ENCODE measurements at regions not wholly inside any gene's neighbourhood (a gene's known extent, or its start where the extent isn't known, plus 50 kb on each side); places are given as distances from the start of the nearest gene placed in this dataset.

DNA sequence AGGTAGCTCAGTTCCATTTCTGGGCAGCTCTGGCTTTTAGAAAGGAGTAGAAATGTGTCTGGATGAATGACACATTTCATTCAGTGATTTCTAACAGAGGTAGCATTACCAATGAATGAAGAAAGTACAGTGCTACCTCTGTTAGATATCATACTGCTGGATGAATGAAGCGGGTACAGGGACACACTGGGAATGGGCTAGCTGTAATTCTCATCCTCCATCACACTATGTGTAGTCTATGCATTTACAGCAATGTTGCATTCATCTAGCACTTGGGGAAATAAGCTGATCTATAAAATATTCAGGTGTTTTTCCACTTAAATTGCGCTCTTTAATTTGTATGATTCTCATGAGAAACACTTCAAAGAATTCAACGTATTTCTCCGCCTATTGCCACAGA, 158.3 kb upstream of the IRX5 start:
- TF ChIP-seq, protein P1, sequence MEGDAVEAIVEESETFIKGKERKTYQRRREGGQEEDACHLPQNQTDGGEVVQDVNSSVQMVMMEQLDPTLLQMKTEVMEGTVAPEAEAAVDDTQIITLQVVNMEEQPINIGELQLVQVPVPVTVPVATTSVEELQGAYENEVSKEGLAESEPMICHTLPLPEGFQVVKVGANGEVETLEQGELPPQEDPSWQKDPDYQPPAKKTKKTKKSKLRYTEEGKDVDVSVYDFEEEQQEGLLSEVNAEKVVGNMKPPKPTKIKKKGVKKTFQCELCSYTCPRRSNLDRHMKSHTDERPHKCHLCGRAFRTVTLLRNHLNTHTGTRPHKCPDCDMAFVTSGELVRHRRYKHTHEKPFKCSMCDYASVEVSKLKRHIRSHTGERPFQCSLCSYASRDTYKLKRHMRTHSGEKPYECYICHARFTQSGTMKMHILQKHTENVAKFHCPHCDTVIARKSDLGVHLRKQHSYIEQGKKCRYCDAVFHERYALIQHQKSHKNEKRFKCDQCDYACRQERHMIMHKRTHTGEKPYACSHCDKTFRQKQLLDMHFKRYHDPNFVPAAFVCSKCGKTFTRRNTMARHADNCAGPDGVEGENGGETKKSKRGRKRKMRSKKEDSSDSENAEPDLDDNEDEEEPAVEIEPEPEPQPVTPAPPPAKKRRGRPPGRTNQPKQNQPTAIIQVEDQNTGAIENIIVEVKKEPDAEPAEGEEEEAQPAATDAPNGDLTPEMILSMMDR (IDR thresholded peaks at IDR 0.05) = no peak
- no peak for TF ChIP-seq POLR2A (IDR thresholded peaks at IDR 0.05)
